ENCODE measurements at regions not wholly inside any gene's neighbourhood (a gene's known extent, or its start where the extent isn't known, plus 50 kb on each side); places are given as distances from the start of the nearest gene placed in this dataset.

DNA sequence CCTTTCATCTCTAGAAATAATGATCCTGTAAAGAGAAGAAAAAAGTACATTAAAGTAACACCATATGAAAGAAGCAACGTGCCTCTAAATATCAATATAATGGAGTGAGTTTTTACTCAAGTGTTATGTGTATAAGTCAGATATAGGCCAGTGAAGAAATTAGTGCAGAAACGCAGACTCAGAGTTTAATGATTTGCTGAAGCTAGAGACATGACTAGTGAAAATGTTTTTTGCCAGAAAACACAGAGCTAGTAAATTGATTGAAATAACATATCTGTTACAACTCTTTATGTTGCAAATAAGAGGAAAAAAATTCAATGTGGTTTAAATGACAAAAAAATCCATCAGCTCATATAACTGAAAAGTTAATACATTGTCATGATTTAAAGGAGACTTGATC lies 217.2 kb upstream of the NXPH2 start:
- no peak overlapping the region for H3K4me3 ChIP-seq
- no peak for DNase-seq
- H3K9me3 ChIP-seq = no peaks in the 10 kb centered on the region
- TF ChIP-seq, protein P1, sequence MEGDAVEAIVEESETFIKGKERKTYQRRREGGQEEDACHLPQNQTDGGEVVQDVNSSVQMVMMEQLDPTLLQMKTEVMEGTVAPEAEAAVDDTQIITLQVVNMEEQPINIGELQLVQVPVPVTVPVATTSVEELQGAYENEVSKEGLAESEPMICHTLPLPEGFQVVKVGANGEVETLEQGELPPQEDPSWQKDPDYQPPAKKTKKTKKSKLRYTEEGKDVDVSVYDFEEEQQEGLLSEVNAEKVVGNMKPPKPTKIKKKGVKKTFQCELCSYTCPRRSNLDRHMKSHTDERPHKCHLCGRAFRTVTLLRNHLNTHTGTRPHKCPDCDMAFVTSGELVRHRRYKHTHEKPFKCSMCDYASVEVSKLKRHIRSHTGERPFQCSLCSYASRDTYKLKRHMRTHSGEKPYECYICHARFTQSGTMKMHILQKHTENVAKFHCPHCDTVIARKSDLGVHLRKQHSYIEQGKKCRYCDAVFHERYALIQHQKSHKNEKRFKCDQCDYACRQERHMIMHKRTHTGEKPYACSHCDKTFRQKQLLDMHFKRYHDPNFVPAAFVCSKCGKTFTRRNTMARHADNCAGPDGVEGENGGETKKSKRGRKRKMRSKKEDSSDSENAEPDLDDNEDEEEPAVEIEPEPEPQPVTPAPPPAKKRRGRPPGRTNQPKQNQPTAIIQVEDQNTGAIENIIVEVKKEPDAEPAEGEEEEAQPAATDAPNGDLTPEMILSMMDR (IDR thresholded peaks at IDR 0.05) = no peak
- no peak for TF ChIP-seq POLR2AphosphoS5 (IDR thresholded peaks at IDR 0.05)
- TF ChIP-seq POLR2A (IDR thresholded peaks at IDR 0.05) = no peak
- TF ChIP-seq EP300 (IDR thresholded peaks at IDR 0.05) = no peak
- H3K4me1 ChIP-seq = no peaks in the 10 kb centered on the region
- no peak overlapping the region for H3K27ac ChIP-seq
- WGBS, 2 donors = 57 to 76% methylated on average over 2 of the region's 2 CpGs
- ATAC-seq (ENCODE audit: low FRiP score in 2 of 2) = no peak
- H3K36me3 ChIP-seq = no peaks in the 10 kb centered on the region
- no peaks in the 10 kb centered on the region for H3K27me3 ChIP-seq

DNA sequence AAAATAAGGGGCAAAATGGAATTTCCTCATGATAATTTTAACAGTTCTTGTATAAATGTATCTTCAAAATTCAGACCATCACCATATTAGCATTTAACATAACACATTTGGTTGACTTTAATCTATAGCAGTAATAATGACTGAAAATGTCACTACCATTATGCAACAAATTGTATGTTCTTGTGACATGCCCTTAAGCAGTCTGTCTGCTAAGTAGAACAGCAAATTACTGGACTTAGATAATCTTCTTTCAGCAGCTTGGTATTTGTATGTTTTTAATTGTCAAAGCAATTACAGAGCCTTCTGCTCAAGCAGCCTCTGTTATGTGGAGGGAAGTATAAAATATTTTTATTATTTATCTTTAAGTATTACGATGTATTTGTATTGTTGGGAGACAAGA lies 214.3 kb upstream of the NXPH2 start:
- Histone ChIP-seq H3K27me3 (no peaks in the 10 kb centered on the region), H3K36me3 (no peaks in the 10 kb centered on the region), H3K4me1 (no peaks in the 10 kb centered on the region), H3K27ac (no peak overlapping the region), H3K9me3 (no peaks in the 10 kb centered on the region), H3K4me3 (no peak overlapping the region)
- 72 to 84% methylated on average over 1 of the region's 1 CpG for WGBS, 2 donors
- ATAC-seq (ENCODE audit: low FRiP score in 2 of 2) (no peak), DNase-seq (no peak)
- TF ChIP-seq POLR2AphosphoS5 (IDR thresholded peaks at IDR 0.05) (no peak), POLR2A (IDR thresholded peaks at IDR 0.05) (no peak), EP300 (IDR thresholded peaks at IDR 0.05) (no peak)
- TF ChIP-seq, protein P1 (IDR thresholded peaks at IDR 0.05) = no peak

DNA sequence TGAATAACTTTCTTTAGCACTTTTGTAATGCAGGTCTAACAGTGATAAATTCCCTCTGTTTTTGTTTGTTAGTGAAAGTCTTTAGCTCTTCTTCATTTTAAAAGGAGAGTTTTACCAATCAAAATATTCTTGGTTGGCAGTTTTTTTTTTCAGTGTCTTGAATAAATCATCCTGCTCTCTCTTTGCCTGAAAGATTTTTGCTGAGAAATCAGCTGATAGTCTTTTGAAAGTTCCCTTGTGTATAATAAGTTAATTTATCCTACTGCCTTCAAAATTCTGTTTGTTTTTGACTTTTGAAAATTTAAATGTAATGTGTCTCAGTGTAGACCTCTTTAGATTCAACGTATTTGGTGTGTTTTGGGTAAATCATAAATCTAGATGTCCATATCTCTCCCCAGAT lies 205.7 kb upstream of the NXPH2 start:
- H3K9me3 ChIP-seq = peaks cover 0 to 18% (median 8%) of the 10 kb centered on the region in 4 donors
- ATAC-seq (ENCODE audit: low FRiP score in 2 of 2) = no peak
- H3K36me3 ChIP-seq = no peaks in the 10 kb centered on the region
- no peak overlapping the region for H3K4me3 ChIP-seq
- TF ChIP-seq, protein P1 (IDR thresholded peaks at IDR 0.05) = no peak
- TF ChIP-seq EP300 (IDR thresholded peaks at IDR 0.05) (no peak), POLR2A (IDR thresholded peaks at IDR 0.05) (no peak)
- H3K27me3 ChIP-seq = no peaks in the 10 kb centered on the region
- DNase-seq = no peak
- H3K27ac ChIP-seq = no peak overlapping the region
- WGBS, 2 donors = 74 to 83% methylated on average over 1 of the region's 1 CpG
- no peaks in the 10 kb centered on the region for H3K4me1 ChIP-seq

DNA sequence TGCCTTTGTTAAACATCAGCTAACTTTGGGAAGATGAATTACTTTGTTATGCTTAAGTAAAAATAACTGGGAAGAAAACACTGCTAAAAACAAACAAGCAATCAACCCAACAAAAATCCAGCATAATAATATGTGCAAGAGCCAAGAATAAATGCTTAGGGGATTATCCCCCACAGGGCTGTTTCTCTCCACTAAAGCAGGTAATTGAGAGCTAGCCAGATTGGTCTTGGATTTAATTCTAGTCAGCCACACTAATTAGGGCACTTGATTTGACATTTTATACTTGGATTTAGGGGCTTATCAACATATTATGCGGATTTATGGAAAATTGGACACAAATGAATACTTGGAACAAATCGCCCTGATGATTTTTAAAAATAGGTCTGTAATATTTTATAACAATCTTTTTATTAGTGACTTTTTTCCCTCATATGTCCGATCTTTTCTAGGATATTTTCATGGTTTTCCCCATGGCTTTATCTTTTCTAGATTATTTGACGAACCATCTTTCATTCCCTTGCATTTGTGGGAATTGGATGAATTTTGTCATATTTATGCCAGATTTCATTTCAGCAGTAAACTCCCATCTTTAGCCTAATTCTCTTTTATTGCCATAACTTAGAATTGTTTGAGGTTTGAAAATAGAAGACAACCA lies 199.1 kb upstream of the NXPH2 start:
- TF ChIP-seq EP300 (IDR thresholded peaks at IDR 0.05) (no peak), POLR2AphosphoS5 (IDR thresholded peaks at IDR 0.05) (no peak), POLR2A (IDR thresholded peaks at IDR 0.05) (no peak)
- TF ChIP-seq, protein P1 (IDR thresholded peaks at IDR 0.05) = no peak
- WGBS, 2 donors = 83 to 89% methylated on average over 4 of the region's 4 CpGs
- Histone ChIP-seq H3K27me3 (no peaks in the 10 kb centered on the region), H3K4me3 (no peak overlapping the region), H3K4me1 (no peaks in the 10 kb centered on the region), H3K9me3 (no peaks in the 10 kb centered on the region), H3K27ac (no peak overlapping the region), H3K36me3 (no peaks in the 10 kb centered on the region)
- DNase-seq (no peak), ATAC-seq (ENCODE audit: low FRiP score in 2 of 2) (no peak)

DNA sequence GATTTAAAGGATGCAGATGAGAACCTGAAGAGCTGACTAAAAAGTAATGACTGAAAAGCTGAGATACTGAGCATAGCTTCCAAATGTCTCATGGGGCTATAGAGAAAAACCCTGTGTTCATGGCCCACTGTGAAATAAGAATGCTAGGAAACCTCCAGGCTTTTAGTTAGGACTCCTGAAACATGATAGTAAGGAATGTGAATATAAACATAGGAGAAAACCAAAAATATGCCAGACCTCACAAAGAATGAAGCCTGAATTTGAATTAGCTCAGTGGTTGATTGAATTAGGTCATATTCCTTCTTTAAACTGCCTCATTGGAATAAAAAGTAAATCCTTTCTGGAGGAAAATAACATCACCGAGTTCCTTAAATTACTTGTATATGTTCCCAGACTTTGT lies 194.5 kb upstream of the NXPH2 start:
- TF ChIP-seq POLR2AphosphoS5 (IDR thresholded peaks at IDR 0.05) (no peak), EP300 (IDR thresholded peaks at IDR 0.05) (no peak), POLR2A (IDR thresholded peaks at IDR 0.05) (no peak)
- TF ChIP-seq, protein P1 (IDR thresholded peaks at IDR 0.05) = no peak
- Histone ChIP-seq H3K4me1 (no peaks in the 10 kb centered on the region), H3K9me3 (no peaks in the 10 kb centered on the region), H3K27ac (no peak overlapping the region), H3K4me3 (no peak overlapping the region), H3K36me3 (no peaks in the 10 kb centered on the region), H3K27me3 (no peaks in the 10 kb centered on the region)
- DNase-seq = no peak
- WGBS, 2 donors = 92 to 97% methylated on average over 1 of the region's 1 CpG
- ATAC-seq (ENCODE audit: low FRiP score in 2 of 2) = no peak

Data from upper lobe of left lung (tissue), 6 donors.